ENCODE measurements at regions not wholly inside any gene's neighbourhood (a gene's known extent, or its start where the extent isn't known, plus 50 kb on each side); places are given as distances from the start of the nearest gene placed in this dataset.

GRCh38 chr2:150618245-150618895, 130.9 kb upstream of the RND3 start:
- ATAC-seq (ENCODE audit: low FRiP score): no peak
- no peak for DNase-seq (ENCODE audit: low spot score)
- no peak for TF ChIP-seq CTCF (IDR thresholded peaks at IDR 0.05)

- ATAC-seq (ENCODE audit: low FRiP score) (no peak), DNase-seq (ENCODE audit: low spot score) (no peak)
- TF ChIP-seq CTCF (IDR thresholded peaks at IDR 0.05): no peak
These were observed 130.0 kb upstream of the RND3 start for GRCh38 chr2:150617351-150617978.

- no peak for ATAC-seq (ENCODE audit: low FRiP score)
- no peak for DNase-seq (ENCODE audit: low spot score)
- TF ChIP-seq CTCF (IDR thresholded peaks at IDR 0.05): no peak
These were observed 125.7 kb upstream of the RND3 start for GRCh38 chr2:150612957-150613710.

GRCh38 chr2:150610670-150611279, 123.3 kb upstream of the RND3 start:
- no peak for TF ChIP-seq CTCF (IDR thresholded peaks at IDR 0.05)
- DNase-seq (ENCODE audit: low spot score) (no peak), ATAC-seq (ENCODE audit: low FRiP score) (peak; percentile 57)

- peak; percentile 31 for ATAC-seq (ENCODE audit: low FRiP score)
- no peak for TF ChIP-seq CTCF (IDR thresholded peaks at IDR 0.05)
- no peak for DNase-seq (ENCODE audit: low spot score)
These were observed 122.5 kb upstream of the RND3 start for GRCh38 chr2:150609831-150610582.

GRCh38 chr2:150608341-150608740, 120.9 kb upstream of the RND3 start:
- no peak for TF ChIP-seq CTCF (IDR thresholded peaks at IDR 0.05)
- ATAC-seq (ENCODE audit: low FRiP score) (no peak), DNase-seq (ENCODE audit: low spot score) (no peak)

Data from omental fat pad (tissue), 3 donors.